ENCODE measurements at regions not wholly inside any gene's neighbourhood (a gene's known extent, or its start where the extent isn't known, plus 50 kb on each side); places are given as distances from the start of the nearest gene placed in this dataset.

- no peak for TF ChIP-seq TARDBP (IDR thresholded peaks at IDR 0.05)
- no peak for TF ChIP-seq ARNT (IDR thresholded peaks at IDR 0.05)
- TF ChIP-seq SUZ12 (IDR thresholded peaks at IDR 0.05) = no peak
- no peak for TF ChIP-seq ELF4 (IDR thresholded peaks at IDR 0.05)
- TF ChIP-seq L3MBTL2 (conservative IDR thresholded peaks at IDR 0.05) = no peak
- TF ChIP-seq FOXK2 (IDR thresholded peaks at IDR 0.05) = no peak
- no peak for TF ChIP-seq BHLHE40 (IDR thresholded peaks at IDR 0.05; ENCODE audit: borderline replicate concordance)
- no peak for TF ChIP-seq FOXA1 (IDR thresholded peaks at IDR 0.05)
- no peak for TF ChIP-seq SP1 (IDR thresholded peaks at IDR 0.05)
- TF ChIP-seq FOXM1 (IDR thresholded peaks at IDR 0.05; ENCODE audit: borderline replicate concordance) = no peak
- TF ChIP-seq LEF1 (IDR thresholded peaks at IDR 0.05; ENCODE audit: borderline replicate concordance) = no peak
- no peak for TF ChIP-seq NFRKB (IDR thresholded peaks at IDR 0.05)
Measured at GRCh38 chr9:110142868-110143481, 65.0 kb downstream of the C9orf152 start.
